ENCODE measurements at regions not wholly inside any gene's neighbourhood (a gene's known extent, or its start where the extent isn't known, plus 50 kb on each side); places are given as distances from the start of the nearest gene placed in this dataset.

DNA sequence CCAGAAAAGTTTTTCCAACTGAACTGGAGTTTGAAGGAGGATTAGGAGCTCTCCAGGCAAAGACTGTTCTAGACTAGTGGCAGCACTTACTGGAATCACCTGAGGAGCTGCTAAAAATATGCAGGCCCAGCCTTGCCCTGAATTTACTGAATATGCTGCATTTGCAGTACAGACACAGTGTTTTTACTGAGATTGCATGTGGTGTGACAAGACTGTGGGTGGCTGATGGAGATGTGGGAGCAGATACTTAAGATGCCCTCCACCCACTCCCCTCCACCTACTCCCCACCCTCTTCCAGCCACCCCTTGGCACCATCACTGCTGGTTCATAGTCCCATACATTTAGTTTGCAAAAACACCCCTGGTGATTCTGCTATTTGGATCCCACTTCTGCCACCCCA lies 64.1 kb upstream of the HRH2 start:
- no peak for DNase-seq (ENCODE audit: low read depth in 1 of 2, low spot score in 1 of 2)
- no peaks in the 10 kb centered on the region for H3K27me3 ChIP-seq (ENCODE audit: insufficient read depth, poor library complexity, severe bottlenecking)

DNA sequence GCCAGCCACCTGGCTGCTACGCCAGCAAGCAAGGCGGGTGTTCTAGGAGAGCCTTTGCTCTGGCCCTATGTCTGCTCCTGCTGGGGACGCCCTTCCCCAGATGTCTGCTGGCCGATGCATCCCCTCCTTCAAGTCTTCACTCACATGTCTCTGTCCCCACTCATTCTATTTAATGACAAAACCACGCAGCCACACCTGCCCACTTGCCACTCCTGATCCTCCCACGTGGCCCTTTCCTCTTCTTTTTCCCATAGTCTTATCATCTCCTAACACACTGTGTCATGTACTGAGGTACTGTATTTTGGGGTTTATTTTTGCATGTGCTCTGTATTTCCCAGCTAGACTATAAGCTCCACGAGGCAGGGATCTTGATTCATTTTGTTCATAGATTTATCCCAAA lies 62.0 kb upstream of the HRH2 start:
- TF ChIP-seq, protein P1, sequence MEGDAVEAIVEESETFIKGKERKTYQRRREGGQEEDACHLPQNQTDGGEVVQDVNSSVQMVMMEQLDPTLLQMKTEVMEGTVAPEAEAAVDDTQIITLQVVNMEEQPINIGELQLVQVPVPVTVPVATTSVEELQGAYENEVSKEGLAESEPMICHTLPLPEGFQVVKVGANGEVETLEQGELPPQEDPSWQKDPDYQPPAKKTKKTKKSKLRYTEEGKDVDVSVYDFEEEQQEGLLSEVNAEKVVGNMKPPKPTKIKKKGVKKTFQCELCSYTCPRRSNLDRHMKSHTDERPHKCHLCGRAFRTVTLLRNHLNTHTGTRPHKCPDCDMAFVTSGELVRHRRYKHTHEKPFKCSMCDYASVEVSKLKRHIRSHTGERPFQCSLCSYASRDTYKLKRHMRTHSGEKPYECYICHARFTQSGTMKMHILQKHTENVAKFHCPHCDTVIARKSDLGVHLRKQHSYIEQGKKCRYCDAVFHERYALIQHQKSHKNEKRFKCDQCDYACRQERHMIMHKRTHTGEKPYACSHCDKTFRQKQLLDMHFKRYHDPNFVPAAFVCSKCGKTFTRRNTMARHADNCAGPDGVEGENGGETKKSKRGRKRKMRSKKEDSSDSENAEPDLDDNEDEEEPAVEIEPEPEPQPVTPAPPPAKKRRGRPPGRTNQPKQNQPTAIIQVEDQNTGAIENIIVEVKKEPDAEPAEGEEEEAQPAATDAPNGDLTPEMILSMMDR (IDR thresholded peaks at IDR 0.05; ENCODE audit: insufficient read depth, low read length): no peak
- TF ChIP-seq SPI1 (IDR thresholded peaks at IDR 0.05; ENCODE audit: borderline replicate concordance, low read depth) (no peak), POLR2AphosphoS5 (IDR thresholded peaks at IDR 0.05; ENCODE audit: low read depth) (no peak), GABPA (IDR thresholded peaks at IDR 0.05; ENCODE audit: low read depth) (no peak)
- TF ChIP-seq, protein P2, sequence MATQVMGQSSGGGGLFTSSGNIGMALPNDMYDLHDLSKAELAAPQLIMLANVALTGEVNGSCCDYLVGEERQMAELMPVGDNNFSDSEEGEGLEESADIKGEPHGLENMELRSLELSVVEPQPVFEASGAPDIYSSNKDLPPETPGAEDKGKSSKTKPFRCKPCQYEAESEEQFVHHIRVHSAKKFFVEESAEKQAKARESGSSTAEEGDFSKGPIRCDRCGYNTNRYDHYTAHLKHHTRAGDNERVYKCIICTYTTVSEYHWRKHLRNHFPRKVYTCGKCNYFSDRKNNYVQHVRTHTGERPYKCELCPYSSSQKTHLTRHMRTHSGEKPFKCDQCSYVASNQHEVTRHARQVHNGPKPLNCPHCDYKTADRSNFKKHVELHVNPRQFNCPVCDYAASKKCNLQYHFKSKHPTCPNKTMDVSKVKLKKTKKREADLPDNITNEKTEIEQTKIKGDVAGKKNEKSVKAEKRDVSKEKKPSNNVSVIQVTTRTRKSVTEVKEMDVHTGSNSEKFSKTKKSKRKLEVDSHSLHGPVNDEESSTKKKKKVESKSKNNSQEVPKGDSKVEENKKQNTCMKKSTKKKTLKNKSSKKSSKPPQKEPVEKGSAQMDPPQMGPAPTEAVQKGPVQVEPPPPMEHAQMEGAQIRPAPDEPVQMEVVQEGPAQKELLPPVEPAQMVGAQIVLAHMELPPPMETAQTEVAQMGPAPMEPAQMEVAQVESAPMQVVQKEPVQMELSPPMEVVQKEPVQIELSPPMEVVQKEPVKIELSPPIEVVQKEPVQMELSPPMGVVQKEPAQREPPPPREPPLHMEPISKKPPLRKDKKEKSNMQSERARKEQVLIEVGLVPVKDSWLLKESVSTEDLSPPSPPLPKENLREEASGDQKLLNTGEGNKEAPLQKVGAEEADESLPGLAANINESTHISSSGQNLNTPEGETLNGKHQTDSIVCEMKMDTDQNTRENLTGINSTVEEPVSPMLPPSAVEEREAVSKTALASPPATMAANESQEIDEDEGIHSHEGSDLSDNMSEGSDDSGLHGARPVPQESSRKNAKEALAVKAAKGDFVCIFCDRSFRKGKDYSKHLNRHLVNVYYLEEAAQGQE (IDR thresholded peaks at IDR 0.05; ENCODE audit: insufficient replicate concordance, low read depth): no peak
- no peak for DNase-seq (ENCODE audit: low read depth in 1 of 2, low spot score in 1 of 2)
- Histone ChIP-seq H3K4me3 (replicated peaks; ENCODE audit: insufficient read depth, low read length) (no peak overlapping the region), H3K27ac (replicated peaks) (no peak overlapping the region), H3K27me3 (ENCODE audit: insufficient read depth, poor library complexity, severe bottlenecking) (no peaks in the 10 kb centered on the region)

More for the DNA sequence above, 64.1 kb upstream of the HRH2 start:
- Histone ChIP-seq H3K27ac (replicated peaks) (no peak overlapping the region), H3K4me3 (replicated peaks; ENCODE audit: insufficient read depth, low read length) (no peak overlapping the region)
- TF ChIP-seq POLR2AphosphoS5 (IDR thresholded peaks at IDR 0.05; ENCODE audit: low read depth) (no peak), SPI1 (IDR thresholded peaks at IDR 0.05; ENCODE audit: borderline replicate concordance, low read depth) (no peak)
- TF ChIP-seq, protein P2 (IDR thresholded peaks at IDR 0.05; ENCODE audit: insufficient replicate concordance, low read depth): no peak
- TF ChIP-seq, protein P1 (IDR thresholded peaks at IDR 0.05; ENCODE audit: insufficient read depth, low read length): no peak

DNA sequence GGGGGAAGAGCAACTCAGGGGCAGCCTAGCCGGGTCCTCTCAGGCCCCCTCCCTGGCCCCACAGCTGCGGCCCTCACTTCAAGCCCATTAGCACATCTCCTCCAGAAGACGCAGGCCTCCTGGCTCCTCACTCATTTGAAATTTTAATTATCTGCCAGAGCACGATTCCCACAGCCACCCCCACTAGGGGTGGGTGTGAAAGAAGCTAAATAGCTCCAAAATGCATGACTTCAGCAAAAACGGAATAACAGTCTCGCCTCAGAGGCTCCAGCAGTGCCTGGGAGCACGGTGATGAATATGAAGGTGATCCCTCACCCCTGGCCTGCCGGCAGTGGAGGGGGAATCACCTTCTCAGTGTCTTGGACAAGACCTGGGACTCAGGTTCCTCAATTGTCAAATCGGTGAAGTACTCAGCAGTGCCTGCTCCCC lies 61.1 kb upstream of the HRH2 start:
- Histone ChIP-seq H3K27ac (replicated peaks) (no peak overlapping the region), H3K4me3 (replicated peaks; ENCODE audit: insufficient read depth, low read length) (no peak overlapping the region), H3K27me3 (ENCODE audit: insufficient read depth, poor library complexity, severe bottlenecking) (no peaks in the 10 kb centered on the region)
- DNase-seq (ENCODE audit: low read depth in 1 of 2, low spot score in 1 of 2): no peak
- TF ChIP-seq GABPA (IDR thresholded peaks at IDR 0.05; ENCODE audit: low read depth): no peak
- TF ChIP-seq, protein P1 (IDR thresholded peaks at IDR 0.05; ENCODE audit: insufficient read depth, low read length): no peak
- no peak for TF ChIP-seq SPI1 (IDR thresholded peaks at IDR 0.05; ENCODE audit: borderline replicate concordance, low read depth)
- TF ChIP-seq, protein P2 (IDR thresholded peaks at IDR 0.05; ENCODE audit: insufficient replicate concordance, low read depth): no peak
- no peak for TF ChIP-seq POLR2AphosphoS5 (IDR thresholded peaks at IDR 0.05; ENCODE audit: low read depth)
